ENCODE measurements at regions not wholly inside any gene's neighbourhood (a gene's known extent, or its start where the extent isn't known, plus 50 kb on each side); places are given as distances from the start of the nearest gene placed in this dataset.
"Not testable (repeated sequence)": the region's sequence is repeated elsewhere in the genome, so short reads cannot be mapped to it uniquely, and the experiment has no call there.

DNA sequence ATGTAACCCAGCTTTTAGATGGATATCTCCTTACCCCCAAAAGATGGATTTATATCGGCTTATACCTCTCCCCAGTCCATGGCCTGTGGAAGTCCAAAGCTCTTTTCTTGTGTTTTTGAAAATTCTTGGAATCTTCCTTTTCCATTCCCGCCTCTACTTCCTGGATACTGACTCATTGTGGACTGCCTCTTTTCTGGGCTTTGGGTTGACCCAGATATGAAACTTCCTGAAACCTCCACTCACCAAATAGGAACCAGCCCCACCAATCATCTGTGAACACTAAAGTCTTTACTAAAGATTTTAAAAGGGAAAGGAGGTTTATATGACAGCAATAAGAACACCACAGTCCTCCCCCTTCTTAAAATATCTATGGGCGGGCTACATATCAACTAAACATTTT lies 163.4 kb upstream of the SYN3 start:
- no peak for DNase-seq (ENCODE audit: low read depth, low spot score)

DNA sequence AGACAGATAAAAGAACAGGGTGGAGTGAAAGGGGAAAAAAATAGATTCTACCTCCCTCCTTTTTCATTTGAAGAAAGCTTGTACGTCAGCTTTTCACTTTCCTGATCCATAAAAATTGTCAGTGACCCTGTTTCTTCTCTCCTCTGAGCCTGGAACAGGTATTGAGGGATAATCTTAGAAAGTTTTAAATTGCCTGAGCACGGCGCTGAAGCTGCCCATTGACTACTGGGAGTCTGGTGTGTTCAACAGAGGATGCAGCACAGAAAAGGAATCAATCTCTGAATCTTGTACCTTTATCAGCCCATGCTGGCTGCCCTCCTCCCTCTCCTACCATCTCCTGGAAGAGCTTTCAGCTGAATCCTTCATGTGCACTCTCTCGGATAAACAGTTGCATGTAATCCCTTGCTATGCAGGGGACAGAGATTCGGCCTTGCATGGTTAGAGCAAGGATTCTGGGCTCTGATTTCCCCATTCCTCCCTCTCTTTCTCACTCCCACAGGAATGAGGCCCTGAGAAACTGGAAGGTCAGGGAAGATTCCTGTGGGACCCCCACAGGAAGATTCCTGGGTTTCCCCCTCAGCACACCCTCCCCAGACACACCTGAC lies 162.4 kb upstream of the SYN3 start:
- DNase-seq (ENCODE audit: low read depth, low spot score): no peak

DNA sequence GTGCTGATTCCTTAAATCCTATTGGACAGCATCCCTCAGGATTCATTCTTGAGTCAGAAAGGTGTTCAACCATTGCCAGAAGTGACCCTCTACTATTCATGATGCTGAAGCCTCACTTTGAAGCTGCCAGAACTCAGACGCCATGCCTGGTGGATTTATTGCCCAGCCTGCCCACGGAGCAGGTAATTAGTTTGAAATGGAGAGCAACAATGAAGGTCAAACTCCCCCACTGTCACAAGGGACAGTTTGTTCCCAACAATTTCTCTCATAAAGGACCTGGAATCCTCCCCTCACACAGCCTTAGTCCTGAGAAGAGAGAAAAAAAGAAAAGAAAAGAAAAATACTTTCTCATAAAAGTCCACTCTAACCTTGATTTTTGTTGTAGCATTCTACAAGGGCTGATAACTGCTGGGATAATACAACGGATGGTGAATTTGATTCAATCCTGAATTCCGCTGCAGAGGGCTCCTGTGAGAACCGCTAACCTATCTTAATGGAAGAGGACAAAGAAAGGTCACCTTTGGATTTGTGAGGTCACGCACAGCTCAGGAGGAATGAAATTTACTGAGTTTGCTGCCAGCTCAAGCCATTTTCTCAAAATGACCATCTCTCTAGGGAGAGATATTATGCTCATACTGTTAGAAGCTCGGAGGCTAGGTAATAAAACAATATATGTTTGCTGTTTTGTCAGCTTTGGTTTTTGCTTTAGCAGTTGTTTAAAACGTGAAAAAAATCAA lies 161.6 kb upstream of the SYN3 start:
- no peak for DNase-seq (ENCODE audit: low read depth, low spot score)

DNA sequence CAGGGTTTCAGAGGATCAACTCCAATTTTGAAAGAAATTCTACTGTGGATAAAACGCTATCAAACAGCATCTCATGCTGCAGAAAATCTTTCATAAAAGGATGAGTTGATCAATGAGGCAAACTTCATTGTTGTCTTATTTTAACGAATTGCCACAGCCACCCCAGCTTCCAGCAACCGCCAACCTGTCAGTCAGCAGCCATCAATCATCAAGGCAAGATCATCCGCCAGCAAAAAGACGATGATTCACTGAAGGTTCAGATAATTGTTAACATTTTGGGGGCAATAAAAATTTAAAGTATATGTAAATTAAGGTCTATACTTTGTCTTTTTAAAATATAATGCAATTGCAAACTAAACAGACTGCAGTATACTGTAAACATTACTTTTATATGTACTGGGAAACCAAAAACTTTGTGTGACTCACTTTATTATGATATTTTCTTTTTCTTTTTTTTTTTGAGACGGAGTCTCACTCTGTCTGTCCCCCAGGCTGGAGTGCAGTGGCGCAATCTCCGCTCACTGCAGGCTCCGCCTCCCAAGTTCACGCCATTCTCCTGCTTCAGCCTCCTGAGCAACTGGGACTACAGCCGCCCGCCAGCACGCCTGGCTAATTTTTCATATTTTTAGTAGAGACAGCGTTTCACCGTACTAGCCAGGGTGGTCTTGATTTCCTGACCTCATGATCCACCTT lies 155.3 kb upstream of the SYN3 start:
- DNase-seq (ENCODE audit: low read depth, low spot score): no peak

GRCh38 chr22:33209930-33210784 lies 152.0 kb upstream of the SYN3 start:
- peak; percentile 80 for DNase-seq (ENCODE audit: low read depth, low spot score)

- DNase-seq (ENCODE audit: low read depth, low spot score): no peak
These were observed 146.2 kb upstream of the SYN3 start for GRCh38 chr22:33204408-33204807.

GRCh38 chr22:33202455-33202854 lies 144.3 kb upstream of the SYN3 start:
- DNase-seq (ENCODE audit: low read depth, low spot score): no peak

DNA sequence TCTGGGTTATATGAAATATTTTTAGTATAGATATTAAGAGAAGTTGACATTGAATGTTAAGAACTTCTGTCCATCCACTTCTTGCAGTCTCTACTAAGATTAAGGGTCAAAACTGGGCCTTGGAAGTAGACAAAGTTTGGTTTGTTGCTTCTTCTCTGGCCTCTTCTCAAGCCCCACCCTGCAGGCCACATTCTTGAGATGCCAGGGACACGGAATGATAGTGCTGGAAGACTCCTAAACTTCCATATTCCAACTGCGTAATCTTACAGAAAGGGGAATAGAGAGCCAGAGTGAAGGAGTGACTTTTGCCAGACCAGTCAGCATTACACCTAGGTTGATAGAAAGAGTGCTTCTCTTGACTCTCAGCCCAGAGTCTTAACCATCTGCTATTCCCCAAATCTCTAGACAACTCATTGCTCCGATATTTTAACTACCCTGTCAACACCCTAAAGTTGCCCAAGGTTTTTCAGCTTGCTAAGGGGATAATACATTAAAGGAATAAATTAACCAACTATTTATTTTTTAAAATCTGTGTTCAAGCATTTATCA lies 136.4 kb upstream of the SYN3 start:
- DNase-seq (ENCODE audit: low read depth, low spot score): peak; percentile 33

GRCh38 chr22:33192156-33192555 lies 134.0 kb upstream of the SYN3 start:
- DNase-seq (ENCODE audit: low read depth, low spot score): no peak

DNA sequence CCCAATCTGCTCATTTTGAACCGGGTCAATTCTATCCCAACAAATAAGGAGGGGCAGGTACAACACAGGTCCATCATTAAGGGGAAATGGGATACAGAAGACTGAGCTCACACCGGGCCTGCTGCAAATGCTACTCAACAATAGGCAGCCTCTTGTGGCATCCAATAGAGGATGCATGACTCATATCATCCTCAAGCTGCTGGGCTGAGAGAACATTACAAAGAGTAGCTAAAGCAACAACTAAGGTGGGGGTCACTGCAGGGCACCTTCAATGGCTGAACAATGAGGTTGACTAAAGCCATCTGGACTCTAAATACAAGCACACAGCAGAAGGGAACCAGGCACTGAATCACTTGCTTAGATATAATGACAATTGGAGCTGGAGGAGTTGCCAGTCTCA lies 130.1 kb upstream of the SYN3 start:
- DNase-seq (ENCODE audit: low read depth, low spot score): no peak

- no peak for DNase-seq (ENCODE audit: low read depth, low spot score)
These were observed 128.6 kb upstream of the SYN3 start for GRCh38 chr22:33186816-33187215.

DNA sequence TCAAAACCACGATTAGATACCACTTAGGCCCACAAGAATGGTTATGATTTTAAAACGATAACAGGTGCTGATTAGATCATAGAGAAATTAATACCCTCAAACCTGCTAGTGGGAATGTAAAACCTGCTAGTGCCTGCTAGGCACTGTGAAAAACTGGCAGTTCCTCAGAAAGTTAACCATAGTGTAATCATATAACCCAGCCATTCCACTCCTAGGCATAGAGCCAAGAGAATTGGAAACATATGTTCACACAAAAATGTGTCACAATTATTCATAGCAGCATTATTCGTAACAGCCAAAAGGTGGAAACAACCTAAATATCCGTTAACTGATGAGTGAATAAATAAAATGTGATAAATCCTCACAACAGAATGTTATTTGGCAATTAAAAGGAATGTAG lies 122.2 kb upstream of the SYN3 start:
- DNase-seq (ENCODE audit: low read depth, low spot score): no peak

- no peak for DNase-seq (ENCODE audit: low read depth, low spot score)
These were observed 110.0 kb upstream of the SYN3 start for GRCh38 chr22:33167998-33168790.

GRCh38 chr22:33166206-33166605 lies 108.0 kb upstream of the SYN3 start:
- DNase-seq (ENCODE audit: low read depth, low spot score): no peak

GRCh38 chr22:33163815-33164214 lies 105.6 kb upstream of the SYN3 start:
- DNase-seq (ENCODE audit: low read depth, low spot score): no peak

- DNase-seq (ENCODE audit: low read depth, low spot score): no peak
These were observed 104.0 kb upstream of the SYN3 start for GRCh38 chr22:33162196-33162595.

- DNase-seq (ENCODE audit: low read depth, low spot score): no peak
These were observed 102.3 kb upstream of the SYN3 start for GRCh38 chr22:33160525-33160924.

- not testable (repeated sequence) for DNase-seq (ENCODE audit: low read depth, low spot score)
These were observed 96.8 kb upstream of the SYN3 start for GRCh38 chr22:33154967-33155366.

DNA sequence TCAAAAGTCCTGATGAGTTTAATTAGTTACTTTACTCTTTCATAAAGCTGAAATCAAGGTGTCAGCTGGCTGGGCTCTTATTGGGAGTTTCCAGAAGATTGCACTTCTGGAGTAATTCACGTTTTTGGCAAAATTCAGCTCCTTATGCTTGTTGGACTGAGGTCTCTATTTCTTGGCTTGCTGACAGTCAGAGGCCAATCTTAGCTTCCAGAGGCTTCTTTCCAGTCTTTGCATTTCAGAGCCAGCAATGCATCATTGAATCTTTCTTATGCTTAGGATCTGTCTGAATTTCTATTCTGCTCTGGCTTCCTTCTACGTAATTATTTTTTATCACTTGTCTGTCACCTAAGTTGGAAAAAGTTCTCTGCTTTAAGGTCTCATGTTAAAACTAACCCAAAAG lies 91.4 kb upstream of the SYN3 start:
- no peak for DNase-seq (ENCODE audit: low read depth, low spot score)

DNA sequence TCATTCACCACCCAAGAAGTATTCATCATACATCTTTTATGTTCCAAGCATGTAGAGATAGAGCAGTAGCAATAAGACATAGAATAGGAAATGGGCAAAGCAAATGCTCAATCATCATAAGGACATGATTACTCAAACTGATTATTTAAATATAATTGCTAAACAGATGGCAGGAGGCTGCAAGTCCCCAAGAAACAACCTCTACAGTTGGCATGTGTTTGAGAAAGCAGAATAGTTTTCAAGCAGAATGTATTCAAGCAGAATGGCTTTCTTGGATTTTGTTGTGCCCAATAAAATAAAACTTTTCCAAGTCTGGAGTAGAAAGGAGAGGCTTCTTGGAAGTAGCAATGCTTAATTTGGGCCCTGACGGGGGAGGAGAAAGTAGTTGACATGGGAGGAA lies 86.5 kb upstream of the SYN3 start:
- DNase-seq (ENCODE audit: low read depth, low spot score): no peak

Measured in ELF-1 (cell line).